Hepatic stellate cell (primary cell): ENCODE measurements at regions not wholly inside any gene's neighbourhood (a gene's known extent, or its start where the extent isn't known, plus 50 kb on each side); places are given as distances from the start of the nearest gene placed in this dataset.
A peak's percentile ranks its signal among the peaks of the same experiment; 100 is the strongest.
"Not testable (repeated sequence)": the region's sequence is repeated elsewhere in the genome, so short reads cannot be mapped to it uniquely, and the experiment has no call there.

Source experiments
- DNase-seq: peaks from one replicate; pipeline ENCODE4 v3.0.0; 2011; ENCODE audit warnings: low spot score

DNA sequence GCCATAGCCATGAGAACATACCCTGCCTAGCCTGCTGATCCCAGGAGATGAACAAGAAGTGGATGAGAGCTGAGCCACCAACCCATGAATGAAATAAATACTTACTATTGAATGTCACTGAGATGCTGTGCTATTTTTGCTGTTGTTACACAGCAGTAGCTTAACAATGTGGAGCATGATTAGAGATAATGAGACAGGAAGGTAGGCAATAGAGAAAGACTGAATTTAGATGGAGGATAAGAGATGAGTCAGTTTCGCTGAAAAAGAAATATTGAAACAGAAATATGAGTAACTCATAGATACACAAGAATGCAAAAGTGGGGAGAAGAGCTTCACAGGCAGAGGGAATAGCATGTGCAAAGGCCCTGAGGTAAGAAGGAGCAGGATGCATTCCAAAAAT, 94.9 kb upstream of the TOP1 start:
- no peak for DNase-seq

- DNase-seq: no peak
Observed at GRCh38 chr20:40938020-40938419, 90.6 kb upstream of the TOP1 start.

DNA sequence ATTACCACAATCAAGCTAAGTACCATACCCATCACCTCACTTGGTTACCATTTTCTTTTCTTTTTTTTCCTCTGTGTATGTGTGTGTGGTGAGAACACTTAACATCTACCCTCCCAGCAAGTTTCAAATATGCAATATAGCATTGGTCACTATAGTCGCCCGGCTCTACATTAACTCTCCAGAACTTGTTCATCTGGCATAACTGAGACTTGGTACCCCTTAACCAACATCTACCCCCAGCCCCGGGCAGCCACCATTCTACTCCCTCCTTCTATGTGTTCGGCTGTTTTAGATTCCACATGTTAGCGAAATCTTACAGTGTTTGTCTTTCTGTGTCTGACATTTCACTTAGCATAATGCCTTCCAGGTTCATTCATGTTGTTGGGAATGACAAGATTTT, 89.0 kb upstream of the TOP1 start:
- no peak for DNase-seq

DNA sequence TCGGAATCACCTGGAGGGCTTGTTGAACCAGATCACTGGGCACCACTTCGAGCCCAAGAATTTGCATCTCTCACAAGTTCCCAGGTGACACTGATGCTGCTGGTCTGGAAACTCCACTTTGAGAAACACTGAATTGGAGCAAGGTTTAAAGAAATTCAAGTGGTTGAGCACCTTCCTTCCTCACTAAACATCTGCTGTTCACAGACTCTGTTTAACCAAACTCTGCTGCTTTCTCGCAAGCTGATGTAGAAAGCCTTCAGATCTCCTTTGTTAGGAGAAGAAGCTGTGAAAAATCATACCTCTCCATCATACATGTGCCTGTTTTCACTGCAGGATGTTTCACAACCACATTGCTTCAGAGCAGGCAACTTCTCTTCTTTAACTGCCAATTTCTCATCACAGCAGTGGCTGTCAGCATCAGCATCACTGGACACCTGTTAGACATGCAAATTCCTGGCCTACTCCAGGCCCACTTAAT, 87.5 kb upstream of the TOP1 start:
- DNase-seq: no peak

DNA sequence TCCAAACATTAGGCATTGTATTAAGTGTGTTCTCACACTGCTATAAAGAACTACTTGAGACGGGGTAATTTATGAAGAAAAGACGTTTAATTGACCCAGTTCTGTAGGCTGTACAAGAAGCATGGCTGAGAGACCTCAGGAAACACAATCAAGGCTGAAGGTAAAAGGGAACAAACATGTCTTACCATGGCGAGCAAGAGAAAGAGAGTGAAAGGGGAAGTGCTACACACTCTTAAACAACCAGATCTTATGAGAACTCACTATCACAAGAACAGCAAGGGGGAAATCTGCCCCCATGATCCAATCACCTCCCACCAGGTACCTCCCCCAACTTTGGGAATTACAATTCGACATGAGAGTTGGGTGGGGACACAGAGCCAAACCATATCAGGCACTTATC, 86.6 kb upstream of the TOP1 start:
- no peak for DNase-seq

- DNase-seq: no peak
Observed at GRCh38 chr20:40942775-40943174, 85.8 kb upstream of the TOP1 start.

DNA sequence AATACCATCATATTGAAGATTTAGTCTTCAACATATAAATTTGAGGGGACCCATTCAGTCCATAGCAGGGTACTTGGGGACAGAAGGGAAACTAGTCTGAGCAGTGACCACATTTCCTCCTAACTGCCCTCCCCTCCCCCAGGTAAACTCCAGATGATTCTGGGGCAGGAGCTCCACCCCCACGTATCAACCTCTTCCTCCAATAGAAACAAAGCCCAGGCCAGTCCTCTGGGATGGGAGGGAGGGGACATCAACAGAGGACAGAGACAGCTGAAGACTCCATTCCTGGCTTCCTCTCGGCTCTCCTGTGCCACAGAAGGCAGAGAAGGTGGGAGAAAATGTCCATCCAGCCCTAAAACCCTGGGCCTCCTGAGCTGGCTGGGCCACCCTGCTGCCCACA, 85.0 kb upstream of the TOP1 start:
- no peak for DNase-seq

DNA sequence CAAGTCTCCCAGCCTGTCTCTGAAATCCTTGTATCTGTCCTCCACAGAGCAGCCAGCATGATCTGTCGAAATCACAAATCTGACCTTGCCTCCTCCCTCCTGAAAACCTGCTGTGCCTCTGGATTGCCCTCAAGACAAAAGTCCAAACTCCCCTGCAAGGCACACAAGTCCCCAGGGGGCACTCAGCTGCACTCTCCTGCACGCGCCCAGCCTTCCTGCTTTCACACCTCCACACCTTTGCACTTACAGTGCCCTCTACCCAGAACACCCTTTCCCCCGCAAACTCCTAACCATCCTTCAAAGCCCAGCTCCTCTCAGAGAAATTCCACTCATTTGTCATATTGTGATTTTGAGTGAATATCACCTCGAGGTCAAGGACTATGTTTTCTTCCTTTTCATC, 83.4 kb upstream of the TOP1 start:
- DNase-seq: no peak

DNA sequence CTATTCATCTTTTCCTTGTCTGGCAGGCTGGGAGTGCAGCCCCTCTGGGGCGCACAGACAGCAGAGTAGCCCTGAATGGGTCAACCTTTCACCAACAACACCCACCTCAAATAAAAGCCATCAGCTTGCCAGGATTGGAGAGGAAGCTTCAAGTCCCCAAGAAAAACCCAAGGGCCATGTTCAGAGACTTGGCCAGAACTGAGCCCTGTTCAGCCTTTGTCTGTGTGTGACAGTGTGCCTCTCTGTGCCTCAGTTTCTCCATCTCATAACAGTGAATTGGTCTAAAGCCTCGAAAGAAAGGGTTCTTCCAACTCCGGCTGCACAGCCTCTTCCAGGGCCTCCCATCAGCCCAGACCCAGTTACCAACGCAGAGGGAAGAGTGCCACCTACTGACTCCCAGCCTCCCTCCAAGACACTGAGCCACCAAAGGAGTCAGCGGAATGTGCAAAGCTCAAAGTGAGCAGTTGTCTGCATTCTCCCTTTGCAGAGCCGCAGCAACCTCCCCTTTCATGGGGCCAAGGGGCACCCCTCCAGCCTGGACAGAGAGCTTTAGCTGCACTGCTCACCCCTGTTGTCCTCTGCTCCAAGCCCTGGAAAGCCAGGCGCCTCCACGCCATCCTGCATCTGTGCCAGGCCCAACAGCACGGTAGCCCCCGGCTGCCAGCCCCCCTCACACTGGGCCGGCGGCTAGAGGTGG, 82.7 kb upstream of the TOP1 start:
- peak; percentile 40 for DNase-seq

GRCh38 chr20:40946451-40946850, 82.2 kb upstream of the TOP1 start:
- DNase-seq: no peak

DNA sequence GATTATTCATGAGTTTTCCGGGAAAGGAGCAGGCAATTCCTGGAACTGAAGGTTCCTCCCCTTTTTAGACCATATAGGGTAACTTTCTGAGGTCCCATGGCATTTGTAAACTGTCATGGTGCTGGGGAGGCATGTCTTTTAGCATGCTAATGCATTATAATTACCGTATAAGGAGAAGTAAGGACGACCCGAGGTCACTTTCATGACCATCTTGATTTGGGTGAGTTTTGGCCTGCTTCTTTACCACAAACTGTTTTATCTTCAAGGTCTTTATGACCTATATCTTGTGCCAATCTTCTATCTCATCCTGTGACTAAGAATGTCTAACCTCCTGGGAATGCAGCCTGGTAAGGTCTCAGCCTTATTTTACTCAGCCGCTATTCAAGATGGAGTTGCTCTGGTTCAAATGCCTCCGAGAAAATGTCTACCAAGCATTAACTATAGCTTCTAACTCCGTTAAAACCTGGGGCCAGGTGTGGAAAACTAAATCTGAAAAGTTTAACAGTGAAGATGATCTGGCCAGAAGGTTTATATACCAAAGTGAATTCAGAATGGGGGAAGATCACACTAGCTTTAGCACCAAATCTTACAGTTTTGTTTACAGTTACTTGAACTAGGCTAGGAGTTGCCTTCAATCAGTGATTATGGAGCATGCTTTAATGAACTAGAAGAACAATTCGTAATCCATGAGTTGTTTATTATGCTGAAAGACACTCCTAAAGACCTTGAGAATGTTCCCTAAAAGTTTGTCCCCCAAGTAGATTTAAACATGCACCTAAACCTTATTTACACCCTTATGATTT, 80.0 kb upstream of the TOP1 start:
- DNase-seq: no peak

DNA sequence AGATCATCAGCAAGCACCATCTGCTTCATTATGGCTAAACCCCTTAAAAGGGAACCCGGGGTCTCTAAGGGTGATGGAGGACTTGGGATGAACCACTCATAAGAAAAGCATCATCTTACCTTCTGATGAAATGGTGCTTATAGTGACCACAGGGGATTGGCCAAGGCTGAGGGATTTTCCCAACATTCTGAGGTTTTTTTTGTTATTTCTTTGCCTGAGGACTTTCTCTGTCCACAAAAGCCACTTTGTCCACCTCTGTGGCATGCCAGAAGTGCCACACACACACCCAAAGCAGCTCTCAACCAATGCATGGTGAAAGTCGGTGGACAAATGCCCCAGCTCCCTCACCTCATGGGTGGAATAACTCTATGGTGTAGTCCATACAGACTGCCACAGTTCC, 79.3 kb upstream of the TOP1 start:
- no peak for DNase-seq

DNA sequence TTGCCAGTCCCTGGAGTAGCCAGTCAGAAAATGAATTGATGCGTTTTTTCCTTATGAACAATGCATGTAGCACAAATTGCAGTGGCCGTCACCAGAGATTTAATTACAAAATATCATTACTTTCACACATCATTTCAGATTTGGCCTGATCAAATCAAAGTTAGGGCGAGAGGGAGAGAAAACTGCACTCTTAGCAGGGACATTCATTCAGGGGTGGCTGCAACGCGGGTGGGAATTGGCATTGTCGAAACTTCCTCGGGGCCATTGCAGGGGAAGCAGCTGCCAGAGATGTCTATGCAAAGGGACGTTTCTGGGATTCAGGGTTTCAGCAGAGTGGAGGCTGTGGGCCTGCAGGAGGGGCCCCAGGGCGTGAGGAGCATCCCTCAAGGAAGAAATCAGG, 76.5 kb upstream of the TOP1 start:
- DNase-seq: no peak

- DNase-seq: no peak
Observed at GRCh38 chr20:40953416-40953815, 75.2 kb upstream of the TOP1 start.

GRCh38 chr20:40953856-40954255, 74.8 kb upstream of the TOP1 start:
- no peak for DNase-seq

GRCh38 chr20:40954521-40955165, 74.0 kb upstream of the TOP1 start:
- no peak for DNase-seq

GRCh38 chr20:40955326-40955725, 73.3 kb upstream of the TOP1 start:
- no peak for DNase-seq

DNA sequence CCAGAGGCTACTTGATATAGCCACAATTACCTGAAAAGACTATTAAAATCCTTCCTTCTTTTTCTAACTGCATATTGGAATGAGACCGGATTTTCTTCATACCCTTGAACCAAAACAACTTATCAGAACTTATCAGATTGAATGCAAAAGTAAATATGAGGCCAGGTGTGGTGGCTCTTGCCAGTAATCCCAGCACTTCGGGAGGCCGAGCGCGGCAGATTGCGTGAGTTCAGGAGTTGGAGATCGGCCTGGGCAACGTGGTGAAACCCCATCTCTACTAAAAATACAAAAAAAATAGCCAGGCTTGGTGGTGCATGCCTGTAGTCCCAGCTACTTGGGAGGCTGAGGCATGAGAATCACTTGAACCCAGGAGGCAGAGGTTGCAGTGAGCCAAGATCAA, 72.8 kb upstream of the TOP1 start:
- not testable (repeated sequence) for DNase-seq

DNA sequence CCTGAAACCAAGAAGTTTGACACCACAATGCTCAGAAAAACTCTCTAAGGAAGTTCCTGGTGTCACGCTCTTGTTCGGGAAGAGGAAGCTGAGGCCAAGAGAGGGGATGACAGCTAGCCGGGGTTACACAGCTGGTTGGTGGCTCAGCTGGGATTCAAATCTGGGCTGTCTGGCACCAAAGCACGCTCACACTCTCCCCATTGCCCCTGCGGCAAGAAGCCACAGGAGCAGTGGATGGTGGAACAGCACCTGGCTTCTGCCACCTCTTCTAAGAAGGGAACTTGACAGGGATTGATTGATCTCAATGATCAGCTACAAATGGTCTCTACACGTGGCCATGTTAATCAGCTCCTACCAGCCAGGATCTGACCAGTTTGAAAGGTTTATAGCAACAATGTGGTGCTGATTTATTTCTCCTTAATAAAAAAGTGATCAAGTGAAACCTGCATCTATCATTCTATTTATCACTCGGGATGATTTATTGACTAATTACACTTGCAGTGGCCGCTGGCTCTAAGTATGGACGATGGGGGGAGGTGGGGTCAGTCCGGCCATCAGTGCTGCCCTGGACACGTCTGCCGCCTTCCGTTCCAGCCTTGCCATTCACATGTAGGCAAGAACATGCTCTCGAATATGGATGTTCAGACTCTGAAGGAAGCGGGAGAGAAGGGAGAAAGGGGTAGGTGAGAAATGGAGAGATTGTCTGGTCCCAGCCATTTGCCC, 71.9 kb upstream of the TOP1 start:
- no peak for DNase-seq

- no peak for DNase-seq
Observed at GRCh38 chr20:40957265-40957760, 71.3 kb upstream of the TOP1 start.

GRCh38 chr20:40958598-40958997, 70.0 kb upstream of the TOP1 start:
- DNase-seq: no peak
